ENCODE measurements at regions not wholly inside any gene's neighbourhood (a gene's known extent, or its start where the extent isn't known, plus 50 kb on each side); places are given as distances from the start of the nearest gene placed in this dataset.
"Not testable (repeated sequence)": the region's sequence is repeated elsewhere in the genome, so short reads cannot be mapped to it uniquely, and the experiment has no call there.

- DNase-seq (ENCODE audit: low spot score), result no peak
- ChIA-PET CTCF (no interaction called here), POLR2A (ENCODE audit: low non-redundant PET) (no interaction called here)
Observed at GRCh38 chr9:717722-718121, 123.8 kb upstream of the DMRT1 start.

DNA sequence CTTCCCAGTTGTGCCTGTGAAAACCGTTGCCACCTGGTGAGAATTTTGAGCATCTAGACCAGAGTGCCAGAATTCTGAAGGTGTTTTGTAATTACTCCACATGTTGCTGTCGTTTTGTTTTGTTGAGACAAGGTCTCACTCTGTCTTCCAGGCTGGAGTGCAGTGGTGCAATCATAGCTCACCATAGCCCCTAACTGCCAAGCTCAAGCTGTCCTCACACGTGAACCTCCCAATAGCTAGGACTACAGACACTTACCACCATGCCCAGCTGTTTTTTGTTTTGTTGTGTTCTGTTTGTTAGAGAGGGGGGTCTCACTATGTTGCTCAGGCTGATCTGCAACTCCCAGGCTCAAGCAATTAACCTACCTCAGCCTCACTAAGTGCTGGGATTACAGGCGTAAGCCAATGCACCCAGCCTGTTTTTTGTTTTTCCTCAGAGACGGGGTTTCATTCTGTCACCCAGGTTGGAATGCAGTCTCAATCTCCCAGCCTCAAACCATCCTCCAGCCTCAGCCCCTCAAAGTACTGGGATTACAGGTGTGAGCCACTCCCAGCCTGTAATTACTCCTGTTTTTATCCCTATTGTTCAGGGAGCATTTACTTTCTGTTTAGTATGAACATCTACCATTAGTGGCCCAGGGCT lies 121.1 kb upstream of the DMRT1 start:
- ChIA-PET POLR2A (ENCODE audit: low non-redundant PET) (no interaction called here), CTCF (no interaction called here)
- H3K27ac ChIP-seq, result no peak overlapping the region
- no peak for DNase-seq (ENCODE audit: low spot score)
- TF ChIP-seq CTCF (conservative IDR thresholded peaks at IDR 0.05; ENCODE audit: low read depth), result no peak

More at GRCh38 chr9:717722-718121, 123.8 kb upstream of the DMRT1 start:
- TF ChIP-seq CTCF (conservative IDR thresholded peaks at IDR 0.05; ENCODE audit: low read depth), result no peak
- no peak overlapping the region for H3K27ac ChIP-seq

- no peak for TF ChIP-seq CTCF (conservative IDR thresholded peaks at IDR 0.05; ENCODE audit: low read depth)
- H3K27ac ChIP-seq, result no peak overlapping the region
- ChIA-PET CTCF (no interaction called here), POLR2A (ENCODE audit: low non-redundant PET) (no interaction called here)
- DNase-seq (ENCODE audit: low spot score), result no peak
Observed at GRCh38 chr9:722388-722980, 119.0 kb upstream of the DMRT1 start.

- POLR2A ChIA-PET (ENCODE audit: low non-redundant PET); H3K27ac ChIP-seq; DNase-seq (ENCODE audit: low spot score): not testable (repeated sequence)
- CTCF ChIA-PET, result interaction anchor here (0.6 kb wide), 1 partner anchor 277 kb away, joined by 3 read pairs; no protein-coding TSS in a partner anchor
Observed at GRCh38 chr9:724461-724860, 117.0 kb upstream of the DMRT1 start.

- DNase-seq (ENCODE audit: low spot score), result no peak
- ChIA-PET POLR2A (ENCODE audit: low non-redundant PET) (no interaction called here), CTCF (interaction anchor here (0.6 kb wide), 1 partner anchor 22 kb away, joined by 3 read pairs; no protein-coding TSS in a partner anchor)
- no peak overlapping the region for H3K27ac ChIP-seq
- no peak for TF ChIP-seq CTCF (conservative IDR thresholded peaks at IDR 0.05; ENCODE audit: low read depth)
Observed at GRCh38 chr9:726005-726404, 115.5 kb upstream of the DMRT1 start.

- ChIA-PET CTCF (no interaction called here), POLR2A (ENCODE audit: low non-redundant PET) (no interaction called here)
- TF ChIP-seq CTCF (conservative IDR thresholded peaks at IDR 0.05; ENCODE audit: low read depth), result no peak
- DNase-seq (ENCODE audit: low spot score), result no peak
- H3K27ac ChIP-seq, result no peak overlapping the region
Observed at GRCh38 chr9:727767-728166, 113.7 kb upstream of the DMRT1 start.

GRCh38 chr9:728535-728934 lies 113.0 kb upstream of the DMRT1 start:
- H3K27ac ChIP-seq, result no peak overlapping the region
- DNase-seq (ENCODE audit: low spot score), result no peak
- ChIA-PET POLR2A (ENCODE audit: low non-redundant PET) (no interaction called here), CTCF (no interaction called here)
- TF ChIP-seq CTCF (conservative IDR thresholded peaks at IDR 0.05; ENCODE audit: low read depth), result no peak
